ENCODE measurements at regions not wholly inside any gene's neighbourhood (a gene's known extent, or its start where the extent isn't known, plus 50 kb on each side); places are given as distances from the start of the nearest gene placed in this dataset.

GRCh38 chr6:55034752-55035151 lies 139.6 kb upstream of the HCRTR2 start:
- in situ Hi-C loops (cut with HindIII; ENCODE audit: low pct_ligation_motif_present, low sequenced_read_pairs) = no loop called here
- Histone ChIP-seq H3K36me3 (replicated peaks) (no peaks in the 10 kb centered on the region), H3K27me3 (replicated peaks) (no peaks in the 10 kb centered on the region), H3K4me3 (ENCODE audit: low read depth, low read length) (no peak overlapping the region), H3K27ac (no peak overlapping the region)
- no peak for DNase-seq
- TF ChIP-seq, protein P1, sequence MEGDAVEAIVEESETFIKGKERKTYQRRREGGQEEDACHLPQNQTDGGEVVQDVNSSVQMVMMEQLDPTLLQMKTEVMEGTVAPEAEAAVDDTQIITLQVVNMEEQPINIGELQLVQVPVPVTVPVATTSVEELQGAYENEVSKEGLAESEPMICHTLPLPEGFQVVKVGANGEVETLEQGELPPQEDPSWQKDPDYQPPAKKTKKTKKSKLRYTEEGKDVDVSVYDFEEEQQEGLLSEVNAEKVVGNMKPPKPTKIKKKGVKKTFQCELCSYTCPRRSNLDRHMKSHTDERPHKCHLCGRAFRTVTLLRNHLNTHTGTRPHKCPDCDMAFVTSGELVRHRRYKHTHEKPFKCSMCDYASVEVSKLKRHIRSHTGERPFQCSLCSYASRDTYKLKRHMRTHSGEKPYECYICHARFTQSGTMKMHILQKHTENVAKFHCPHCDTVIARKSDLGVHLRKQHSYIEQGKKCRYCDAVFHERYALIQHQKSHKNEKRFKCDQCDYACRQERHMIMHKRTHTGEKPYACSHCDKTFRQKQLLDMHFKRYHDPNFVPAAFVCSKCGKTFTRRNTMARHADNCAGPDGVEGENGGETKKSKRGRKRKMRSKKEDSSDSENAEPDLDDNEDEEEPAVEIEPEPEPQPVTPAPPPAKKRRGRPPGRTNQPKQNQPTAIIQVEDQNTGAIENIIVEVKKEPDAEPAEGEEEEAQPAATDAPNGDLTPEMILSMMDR (IDR thresholded peaks at IDR 0.05; ENCODE audit: low read depth, low read length, missing control alignments) = no peak

GRCh38 chr6:55040102-55040848 lies 134.0 kb upstream of the HCRTR2 start:
- no peak overlapping the region for H3K4me3 ChIP-seq (ENCODE audit: low read depth, low read length)
- H3K27ac ChIP-seq = no peak overlapping the region
- TF ChIP-seq, protein P1 (IDR thresholded peaks at IDR 0.05; ENCODE audit: low read depth, low read length, missing control alignments) = no peak
- H3K36me3 ChIP-seq (replicated peaks) = no peaks in the 10 kb centered on the region
- DNase-seq = no peak
- in situ Hi-C loops (cut with HindIII; ENCODE audit: low pct_ligation_motif_present, low sequenced_read_pairs) = no loop called here
- no peaks in the 10 kb centered on the region for H3K27me3 ChIP-seq (replicated peaks)

DNA sequence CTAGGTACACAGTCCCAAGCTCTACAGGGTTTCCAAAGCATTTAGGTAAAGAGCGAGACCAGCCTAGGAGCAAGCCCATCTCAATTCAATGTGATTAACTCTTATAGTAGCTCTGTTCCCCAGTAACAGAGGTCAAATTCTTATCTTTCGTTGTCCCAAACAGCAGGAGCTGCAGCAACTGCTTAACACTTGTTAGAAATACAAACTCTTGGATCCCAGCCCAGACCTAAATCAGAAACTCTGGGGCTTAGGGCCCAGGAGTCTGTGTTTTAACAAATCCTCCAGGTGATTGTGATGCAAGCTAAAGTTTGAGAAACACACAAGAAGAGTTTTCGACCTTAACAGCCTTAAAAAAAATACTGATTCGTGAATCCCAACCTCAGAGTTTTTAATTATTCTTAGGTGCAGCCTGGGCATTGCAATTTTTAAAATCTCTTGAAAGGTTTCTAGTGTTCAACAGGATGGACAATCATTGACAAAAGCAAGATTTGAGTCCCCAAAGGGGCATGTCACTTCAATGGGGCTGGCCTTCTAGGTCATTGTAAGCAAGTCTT lies 127.4 kb upstream of the HCRTR2 start:
- Histone ChIP-seq H3K27ac (no peak overlapping the region), H3K4me3 (ENCODE audit: low read depth, low read length) (no peak overlapping the region), H3K27me3 (replicated peaks) (no peaks in the 10 kb centered on the region), H3K36me3 (replicated peaks) (no peaks in the 10 kb centered on the region)
- TF ChIP-seq, protein P1 (IDR thresholded peaks at IDR 0.05; ENCODE audit: low read depth, low read length, missing control alignments) = no peak
- no peak for DNase-seq
- in situ Hi-C loops (cut with HindIII; ENCODE audit: low pct_ligation_motif_present, low sequenced_read_pairs) = no loop called here

DNA sequence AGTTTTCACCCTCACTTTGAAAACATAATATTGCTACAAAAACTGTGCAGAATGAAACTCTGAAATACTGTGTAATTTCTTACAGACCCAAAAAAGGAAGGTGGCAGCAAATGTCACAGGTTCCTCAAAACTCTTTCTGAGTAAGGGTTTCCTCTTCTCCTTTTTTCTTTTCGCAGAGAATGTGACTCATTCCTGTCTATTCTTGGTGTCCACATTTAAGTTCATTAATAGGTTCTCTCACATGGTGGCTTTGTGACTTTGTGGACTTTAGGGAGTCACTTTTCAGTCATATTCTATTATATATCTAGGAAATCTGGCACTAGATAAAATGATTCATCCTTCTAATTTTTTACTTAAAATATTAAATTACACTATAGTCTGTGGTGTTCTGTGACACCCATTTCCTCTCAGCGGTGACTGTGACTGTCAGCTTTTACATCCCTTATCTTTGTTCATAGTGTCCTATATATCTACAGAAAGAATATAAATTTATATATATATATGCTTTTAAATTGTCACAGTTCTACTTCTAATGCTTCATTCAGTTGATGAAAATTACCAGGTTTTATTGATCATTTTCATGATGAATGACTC lies 126.8 kb upstream of the HCRTR2 start:
- TF ChIP-seq, protein P1 (IDR thresholded peaks at IDR 0.05; ENCODE audit: low read depth, low read length, missing control alignments) = no peak
- H3K27me3 ChIP-seq (replicated peaks) = no peaks in the 10 kb centered on the region
- H3K4me3 ChIP-seq (ENCODE audit: low read depth, low read length) = no peak overlapping the region
- H3K36me3 ChIP-seq (replicated peaks) = no peaks in the 10 kb centered on the region
- no peak overlapping the region for H3K27ac ChIP-seq
- in situ Hi-C loops (cut with HindIII; ENCODE audit: low pct_ligation_motif_present, low sequenced_read_pairs) = no loop called here
- no peak for DNase-seq

GRCh38 chr6:55049866-55050265 lies 124.4 kb upstream of the HCRTR2 start:
- in situ Hi-C loops (cut with HindIII; ENCODE audit: low pct_ligation_motif_present, low sequenced_read_pairs) = no loop called here

More at GRCh38 chr6:55049866-55050265, 124.4 kb upstream of the HCRTR2 start:
- TF ChIP-seq, protein P1 (IDR thresholded peaks at IDR 0.05; ENCODE audit: low read depth, low read length, missing control alignments) = no peak
- Histone ChIP-seq H3K27ac (no peak overlapping the region), H3K36me3 (replicated peaks) (no peaks in the 10 kb centered on the region), H3K27me3 (replicated peaks) (no peaks in the 10 kb centered on the region), H3K4me3 (ENCODE audit: low read depth, low read length) (no peak overlapping the region)
- DNase-seq = no peak
